Esophagus mucosa (tissue), 1 donor: ENCODE measurements at regions not wholly inside any gene's neighbourhood (a gene's known extent, or its start where the extent isn't known, plus 50 kb on each side); places are given as distances from the start of the nearest gene placed in this dataset.

Experiments used
- ATAC-seq: fragments of 200-7000 bp; cut with Tn5 transposase; one replicate; pipeline ENCODE4 v1.9.1; 2020
- donor health status: DM: yes; HTN: yes; CAD: no.

DNA sequence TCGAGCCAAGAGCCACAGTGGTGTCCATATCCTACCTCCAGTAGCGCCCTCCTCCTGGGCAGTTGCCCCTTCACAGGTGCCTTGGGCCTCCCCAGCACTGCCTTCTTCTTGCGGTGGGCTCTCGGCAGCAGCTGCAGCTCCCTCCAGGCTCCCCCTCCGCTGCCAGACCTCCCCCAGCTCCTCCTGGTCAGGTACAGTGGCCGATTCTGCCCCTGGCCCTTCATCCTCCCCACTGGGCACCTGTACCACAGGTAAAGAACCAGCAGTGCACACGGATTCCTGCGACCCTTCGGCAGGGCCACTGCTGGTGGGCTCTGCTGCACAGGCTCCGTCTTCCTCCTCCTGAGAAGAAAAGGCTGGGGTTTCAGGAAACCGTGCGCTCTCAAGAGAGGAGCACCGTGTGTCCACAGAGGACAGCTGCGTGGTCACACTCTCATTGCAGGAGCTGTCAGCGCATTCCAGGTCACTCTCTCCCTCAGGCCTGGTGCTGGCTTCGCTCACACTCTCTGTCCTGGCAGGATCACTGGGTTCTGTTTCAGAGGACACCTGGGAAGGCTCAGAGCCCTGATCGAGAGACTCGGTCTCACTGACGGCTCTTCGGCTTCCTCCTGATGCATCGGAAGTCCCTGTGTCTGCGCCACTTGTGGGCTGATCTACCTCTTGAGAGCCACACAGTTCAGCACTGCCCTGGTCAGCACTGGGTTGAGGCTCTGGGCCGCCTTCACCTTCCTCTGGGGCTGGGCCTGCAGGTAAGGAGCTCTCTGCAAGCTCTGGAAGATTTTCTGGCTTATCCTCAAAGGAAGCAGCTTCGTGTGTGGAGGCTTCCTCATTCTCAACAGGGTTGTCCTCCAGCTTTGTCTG, 147.4 kb upstream of the STK17B start:
- no peak for ATAC-seq

GRCh38 chr2:196322973-196323810, 151.8 kb upstream of the STK17B start:
- no peak for ATAC-seq

GRCh38 chr2:196324211-196324610, 152.8 kb upstream of the STK17B start:
- ATAC-seq = no peak

GRCh38 chr2:196328088-196328680, 156.8 kb upstream of the STK17B start:
- ATAC-seq = no peak

DNA sequence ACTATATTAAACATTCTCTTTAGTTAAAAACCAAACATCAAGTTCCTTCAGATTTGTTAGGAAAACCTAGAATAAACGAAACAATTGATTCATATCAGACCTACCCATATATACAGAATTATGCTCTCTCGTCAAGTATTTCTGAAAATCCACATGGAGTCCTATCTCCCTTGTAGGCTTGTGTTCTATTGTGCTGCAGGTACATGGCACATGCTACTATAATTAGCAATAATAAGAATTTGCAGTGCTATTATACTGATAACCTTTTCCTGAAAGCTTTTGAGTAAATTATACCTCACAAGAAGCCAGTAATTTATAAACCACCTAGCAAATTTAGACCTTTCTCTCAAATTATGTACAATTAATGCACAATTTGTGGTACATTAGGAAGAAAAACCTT, 158.6 kb upstream of the STK17B start:
- no peak for ATAC-seq

GRCh38 chr2:196330645-196331044, 159.3 kb upstream of the STK17B start:
- ATAC-seq = no peak

- peak; percentile 52 for ATAC-seq
Observed at GRCh38 chr2:196331143-196331542, 159.8 kb upstream of the STK17B start.

DNA sequence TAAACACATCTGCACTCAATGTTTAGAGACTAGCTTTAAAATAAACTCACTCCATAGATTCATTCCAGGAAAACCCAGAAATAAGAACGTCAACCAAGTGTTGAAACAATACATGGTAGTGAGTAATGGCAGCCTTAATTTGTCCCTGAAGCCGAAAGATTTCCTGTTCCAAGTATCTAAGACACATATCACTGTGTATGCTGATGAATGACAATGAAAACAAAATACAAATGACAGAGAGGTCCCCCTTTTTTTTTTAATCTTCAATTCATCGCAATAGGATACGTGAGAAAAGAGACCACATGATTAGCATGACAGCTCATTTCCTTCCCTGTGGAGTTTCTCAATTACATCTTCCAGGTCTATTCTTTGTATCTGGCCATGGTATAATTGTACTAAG, 160.5 kb upstream of the STK17B start:
- ATAC-seq = no peak

DNA sequence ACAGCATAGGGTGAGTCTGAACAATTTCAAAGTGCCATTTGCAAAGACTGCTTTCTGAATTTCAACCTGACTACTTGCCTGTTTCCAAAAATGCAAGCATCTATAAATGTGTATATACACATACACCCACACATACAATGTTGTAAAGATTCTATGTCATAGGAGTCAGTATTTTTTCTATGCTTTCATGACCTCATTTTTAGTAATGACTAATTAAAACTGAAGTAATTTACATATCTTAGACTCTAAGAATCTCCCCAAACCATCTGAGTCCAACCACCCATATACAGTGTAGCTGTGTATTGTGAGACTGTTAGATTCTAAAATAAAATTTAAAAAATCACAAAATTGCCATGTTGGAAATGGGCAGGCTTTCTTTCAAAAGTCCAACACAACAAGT, 162.0 kb upstream of the STK17B start:
- no peak for ATAC-seq

DNA sequence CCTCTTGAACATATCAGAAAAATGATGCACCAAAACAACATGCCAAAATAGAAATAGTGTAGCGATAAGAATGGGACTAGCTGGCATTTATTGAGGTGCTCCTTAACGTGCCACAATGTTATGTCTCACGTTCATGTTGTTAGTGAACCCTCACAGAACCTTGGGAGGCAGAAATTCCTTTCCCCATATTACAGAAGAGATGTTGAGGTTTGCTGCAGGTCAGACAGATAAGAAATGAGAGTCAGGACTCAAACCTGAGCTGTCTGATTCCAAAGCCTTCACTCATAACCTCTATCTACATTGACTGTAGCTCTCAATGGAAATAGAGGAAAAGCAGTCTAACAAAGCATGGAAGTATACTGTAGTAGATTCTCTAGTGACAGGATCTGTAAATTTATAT, 163.3 kb upstream of the STK17B start:
- ATAC-seq = no peak

DNA sequence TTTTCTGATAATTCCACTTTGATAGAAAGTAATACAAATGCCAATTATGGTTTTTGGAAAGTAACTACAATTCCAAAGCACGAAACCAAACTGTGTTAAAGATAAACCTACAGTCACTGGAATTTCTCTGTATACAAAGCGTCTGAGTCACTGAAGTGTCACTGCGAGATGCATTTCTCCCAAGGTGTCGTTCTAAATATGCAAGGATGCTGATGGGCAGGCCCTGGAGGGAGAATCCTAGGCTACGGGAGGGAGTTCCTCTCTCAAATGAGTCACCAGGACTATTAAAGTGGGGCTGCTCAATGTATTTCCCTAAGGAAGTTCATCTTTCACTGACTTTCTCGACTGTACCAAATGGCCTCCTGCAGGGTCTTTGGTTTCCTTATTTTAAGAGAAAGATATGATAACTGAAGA, 163.8 kb upstream of the STK17B start:
- no peak for ATAC-seq

GRCh38 chr2:196336207-196336606, 164.8 kb upstream of the STK17B start:
- no peak for ATAC-seq

DNA sequence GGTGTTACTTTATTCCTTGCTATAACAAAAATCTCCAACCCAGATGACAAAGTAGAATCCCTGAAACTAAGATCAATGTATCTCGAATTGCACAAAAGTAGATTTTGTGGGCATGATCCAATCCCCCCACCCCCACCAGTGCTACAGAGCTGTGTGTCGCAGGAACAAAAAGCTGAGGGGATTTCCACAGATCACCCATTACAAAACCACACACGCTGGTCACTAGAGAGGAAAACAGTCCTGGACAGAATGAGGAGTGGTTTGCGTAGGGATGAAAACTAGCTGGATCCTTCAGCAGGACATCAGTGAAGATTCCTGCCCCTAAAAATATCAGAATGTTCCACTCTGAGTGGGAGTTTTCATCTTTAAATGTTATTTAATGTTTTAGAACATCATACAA, 165.3 kb upstream of the STK17B start:
- no peak for ATAC-seq

GRCh38 chr2:196337208-196337953, 166.0 kb upstream of the STK17B start:
- ATAC-seq = no peak

DNA sequence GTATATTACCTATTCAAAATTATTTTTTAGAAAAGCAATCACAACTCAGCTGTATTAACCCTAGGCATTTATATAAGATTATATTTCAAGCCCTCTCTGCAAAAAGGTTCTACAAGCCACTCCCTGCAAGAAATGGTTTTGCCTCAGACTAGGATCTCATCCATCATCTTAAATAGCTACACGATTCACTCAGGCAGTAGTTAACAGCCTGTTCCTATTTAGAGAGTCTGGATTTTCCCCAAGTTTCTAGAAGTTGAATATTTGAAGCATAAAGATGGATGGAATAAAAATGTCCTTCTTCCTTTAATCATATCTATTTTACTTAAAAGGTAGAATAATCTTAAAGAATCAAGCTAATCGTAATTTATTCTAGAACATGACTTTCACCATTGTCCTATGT, 167.1 kb upstream of the STK17B start:
- no peak for ATAC-seq

DNA sequence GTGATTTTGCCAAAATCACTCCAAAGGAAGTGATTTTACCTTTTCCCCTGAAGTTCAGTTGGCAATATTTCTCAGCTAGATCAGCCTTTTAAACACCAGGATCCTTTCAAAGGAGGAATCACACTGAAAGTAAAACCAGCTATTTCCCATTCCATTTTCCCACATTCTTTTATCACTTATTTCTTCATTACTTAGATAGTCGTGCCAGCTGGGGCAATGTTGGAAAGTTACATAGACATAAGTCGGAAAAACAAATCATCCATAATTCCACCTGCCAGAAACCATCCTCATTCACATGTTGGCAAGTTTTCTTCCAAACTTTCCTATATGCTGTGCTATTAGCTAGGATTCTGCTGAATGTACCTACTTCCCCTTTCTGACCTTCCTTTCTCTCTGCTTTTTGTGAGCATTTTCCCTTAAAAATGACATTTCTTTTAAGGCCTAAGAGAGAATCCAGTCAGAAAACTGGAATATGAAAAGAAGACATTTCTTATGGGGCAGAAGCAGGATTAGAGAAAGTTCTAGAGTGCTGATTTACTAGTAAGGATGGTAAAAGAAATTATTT, 170.0 kb upstream of the STK17B start:
- no peak for ATAC-seq

DNA sequence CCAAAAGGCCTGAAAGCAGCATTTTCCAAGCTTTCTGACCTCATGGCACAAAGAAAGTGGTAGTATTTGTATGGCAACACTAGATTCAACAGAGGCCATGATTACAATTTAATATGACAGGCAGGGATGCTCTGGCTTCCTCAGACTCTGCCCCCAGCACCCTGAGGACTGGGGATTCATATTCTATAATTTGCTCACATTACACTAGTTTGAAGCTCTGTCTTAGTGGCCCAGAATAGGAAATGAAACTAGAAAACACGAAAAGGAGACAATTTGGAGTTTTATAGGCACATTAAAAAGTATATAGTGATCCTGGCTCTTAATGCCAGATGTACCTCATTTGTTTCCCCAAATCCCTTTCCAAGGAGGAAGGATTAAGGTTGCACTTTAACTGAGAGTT, 173.0 kb upstream of the STK17B start:
- ATAC-seq = no peak

DNA sequence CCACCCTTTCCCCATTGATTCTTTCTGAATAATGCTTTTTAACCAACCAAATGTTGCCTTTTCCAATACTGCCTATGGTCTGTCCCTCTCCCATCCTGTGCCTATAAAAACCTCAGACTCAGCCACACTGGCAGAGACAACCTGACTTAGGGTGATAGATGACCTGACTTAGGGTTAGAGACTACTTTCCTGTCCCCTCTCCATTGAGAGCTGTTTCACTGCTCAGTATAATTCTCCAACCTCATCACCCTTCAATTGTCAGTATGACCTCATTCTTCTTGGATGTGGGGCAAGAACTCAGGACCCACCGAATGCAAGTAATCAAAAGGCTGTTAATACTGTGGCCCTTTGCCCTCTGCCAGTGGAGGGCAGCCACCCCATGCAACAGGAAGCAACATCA, 182.3 kb upstream of the STK17B start:
- no peak for ATAC-seq

DNA sequence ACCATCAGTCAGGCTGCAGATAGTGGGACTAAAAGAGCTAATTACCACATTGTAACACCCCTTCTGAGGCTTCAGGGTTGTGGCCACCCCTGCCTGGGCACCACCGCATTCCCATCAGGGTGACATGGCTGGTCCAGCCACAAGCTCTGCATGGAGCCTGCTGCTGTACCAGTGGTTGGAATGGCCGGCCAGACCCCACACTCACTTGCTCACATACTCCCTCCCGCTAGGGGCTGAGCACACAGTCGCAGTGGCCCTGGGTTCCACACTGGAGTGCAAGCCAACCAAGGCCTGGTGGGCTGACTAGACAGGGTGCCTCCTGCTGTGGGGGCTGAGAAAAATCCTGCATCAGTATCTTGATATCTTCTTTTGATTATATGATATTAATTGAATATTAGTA, 182.8 kb upstream of the STK17B start:
- ATAC-seq = no peak

DNA sequence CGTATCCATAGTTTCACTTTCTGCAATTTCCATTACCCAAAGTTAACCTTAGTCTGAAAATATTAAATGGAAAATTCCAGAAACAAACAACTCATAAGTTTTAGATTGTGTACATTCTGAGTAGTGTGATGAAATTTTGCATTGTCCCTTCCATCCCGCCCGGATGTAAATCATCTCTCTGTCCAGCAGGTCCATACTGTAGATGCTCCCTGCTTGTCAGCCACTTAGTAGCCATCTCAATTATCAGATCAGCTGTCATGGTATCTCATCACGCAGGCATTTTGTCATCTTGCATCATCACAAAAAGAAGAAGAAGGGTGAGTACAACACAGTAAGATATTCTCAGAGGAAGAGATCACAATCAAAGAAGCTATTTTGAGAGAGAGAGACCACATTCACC, 185.0 kb upstream of the STK17B start:
- ATAC-seq = no peak

GRCh38 chr2:196360650-196361049, 189.3 kb upstream of the STK17B start:
- ATAC-seq = no peak

- ATAC-seq = peak; percentile 18
Observed at GRCh38 chr2:196361606-196362326, 190.4 kb upstream of the STK17B start.
